ENCODE measurements at regions not wholly inside any gene's neighbourhood (a gene's known extent, or its start where the extent isn't known, plus 50 kb on each side); places are given as distances from the start of the nearest gene placed in this dataset.

DNA sequence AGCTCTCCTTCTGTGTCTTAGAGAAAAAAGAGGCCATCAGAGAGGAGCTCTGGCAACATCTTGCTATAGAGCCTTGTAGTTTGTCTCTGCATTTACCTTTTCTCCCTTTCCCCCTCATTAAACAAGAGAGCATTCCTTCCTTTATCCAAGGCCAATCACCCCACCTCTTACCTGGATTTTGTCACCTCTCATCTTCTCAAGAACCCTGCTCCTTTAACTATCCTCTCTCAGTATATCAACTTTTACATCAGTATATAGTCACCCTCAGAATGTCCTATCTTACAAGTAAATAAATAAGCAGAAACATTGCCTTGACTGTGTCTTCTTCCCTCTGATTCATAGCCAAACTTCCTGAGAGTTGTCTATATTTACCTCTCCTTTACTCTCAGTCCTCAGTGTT, 105.0 kb upstream of the SLC38A2 start:
- no peak overlapping the region for H2AFZ ChIP-seq (ENCODE audit: low read depth)
- H3K4me3 ChIP-seq (ENCODE audit: low read depth in 2 of 2, low read length in 1 of 2): no peak overlapping the region
- H3F3A ChIP-seq (replicated peaks; ENCODE audit: insufficient read depth): peaks cover 29% of the 10 kb centered on the region
- no peaks in the 10 kb centered on the region for H3K27me3 ChIP-seq (ENCODE audit: insufficient read depth)
- no peaks in the 10 kb centered on the region for H3K79me2 ChIP-seq (ENCODE audit: insufficient read depth)
- H3K9ac ChIP-seq: no peak overlapping the region
- no peak overlapping the region for H3K27ac ChIP-seq (ENCODE audit: low read depth in 2 of 2, low read length in 1 of 2)
- no peak for DNase-seq
- H4K20me1 ChIP-seq (ENCODE audit: insufficient read depth): no peaks in the 10 kb centered on the region
- ChIA-PET POLR2A (no interaction called here), CTCF (no interaction called here)
- peaks cover 12 to 19% of the 10 kb centered on the region in 2 experiments for H3K4me1 ChIP-seq (ENCODE audit: control insufficient read depth in 1 of 2, insufficient read depth in 2 of 2, low read depth in 1 of 2, low read length in 1 of 2)
- no peaks in the 10 kb centered on the region for H3K36me3 ChIP-seq (replicated peaks in 1 of 2; ENCODE audit: control insufficient read depth in 1 of 2, insufficient read depth in 2 of 2, low read length in 1 of 2)
- TF ChIP-seq GABPA (IDR thresholded peaks at IDR 0.05; ENCODE audit: low read depth) (no peak), MAX (IDR thresholded peaks at IDR 0.05; ENCODE audit: low read depth) (no peak), RCOR1 (IDR thresholded peaks at IDR 0.05; ENCODE audit: low read length) (no peak), MXI1 (IDR thresholded peaks at IDR 0.05; ENCODE audit: low read depth, low read length) (no peak), SMC3 (IDR thresholded peaks at IDR 0.05; ENCODE audit: low read depth, low read length) (no peak), JUND (IDR thresholded peaks at IDR 0.05) (no peak), MEF2A (IDR thresholded peaks at IDR 0.05; ENCODE audit: borderline replicate concordance, low read depth) (no peak), ELF1 (IDR thresholded peaks at IDR 0.05) (no peak)
- TF ChIP-seq, protein P1, sequence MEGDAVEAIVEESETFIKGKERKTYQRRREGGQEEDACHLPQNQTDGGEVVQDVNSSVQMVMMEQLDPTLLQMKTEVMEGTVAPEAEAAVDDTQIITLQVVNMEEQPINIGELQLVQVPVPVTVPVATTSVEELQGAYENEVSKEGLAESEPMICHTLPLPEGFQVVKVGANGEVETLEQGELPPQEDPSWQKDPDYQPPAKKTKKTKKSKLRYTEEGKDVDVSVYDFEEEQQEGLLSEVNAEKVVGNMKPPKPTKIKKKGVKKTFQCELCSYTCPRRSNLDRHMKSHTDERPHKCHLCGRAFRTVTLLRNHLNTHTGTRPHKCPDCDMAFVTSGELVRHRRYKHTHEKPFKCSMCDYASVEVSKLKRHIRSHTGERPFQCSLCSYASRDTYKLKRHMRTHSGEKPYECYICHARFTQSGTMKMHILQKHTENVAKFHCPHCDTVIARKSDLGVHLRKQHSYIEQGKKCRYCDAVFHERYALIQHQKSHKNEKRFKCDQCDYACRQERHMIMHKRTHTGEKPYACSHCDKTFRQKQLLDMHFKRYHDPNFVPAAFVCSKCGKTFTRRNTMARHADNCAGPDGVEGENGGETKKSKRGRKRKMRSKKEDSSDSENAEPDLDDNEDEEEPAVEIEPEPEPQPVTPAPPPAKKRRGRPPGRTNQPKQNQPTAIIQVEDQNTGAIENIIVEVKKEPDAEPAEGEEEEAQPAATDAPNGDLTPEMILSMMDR (IDR thresholded peaks at IDR 0.05): no peak
- H3K4me2 ChIP-seq: no peak overlapping the region
- no peaks in the 10 kb centered on the region for H3K9me2 ChIP-seq
- H3K9me3 ChIP-seq: no peaks in the 10 kb centered on the region

- CTCF ChIA-PET: no interaction called here
- Histone ChIP-seq H3K4me1 (ENCODE audit: control insufficient read depth in 1 of 2, insufficient read depth in 2 of 2, low read depth in 1 of 2, low read length in 1 of 2) (peaks cover 17 to 28% of the 10 kb centered on the region in 2 experiments), H3K79me2 (ENCODE audit: insufficient read depth) (no peaks in the 10 kb centered on the region; the same call in 1 of the 2 replicates), H3K9me2 (no peaks in the 10 kb centered on the region), H3K27ac (ENCODE audit: low read depth in 2 of 2, low read length in 1 of 2) (no peak overlapping the region), H3K9ac (no peak overlapping the region), H3K27me3 (ENCODE audit: insufficient read depth) (no peaks in the 10 kb centered on the region), H4K20me1 (ENCODE audit: insufficient read depth) (no peaks in the 10 kb centered on the region), H3K4me3 (ENCODE audit: low read depth in 2 of 2, low read length in 1 of 2) (no peak overlapping the region), H3K36me3 (replicated peaks in 1 of 2; ENCODE audit: control insufficient read depth in 1 of 2, insufficient read depth in 2 of 2, low read length in 1 of 2) (no peaks in the 10 kb centered on the region), H2AFZ (ENCODE audit: low read depth) (no peak overlapping the region), H3K4me2 (no peak overlapping the region), H3F3A (replicated peaks; ENCODE audit: insufficient read depth) (peaks cover 35% of the 10 kb centered on the region), H3K9me3 (no peaks in the 10 kb centered on the region)
- DNase-seq: no peak
- POLR2A ChIA-PET: no interaction called here
- WGBS (ENCODE audit: low lambda C conversion rate): 90% methylated on average over 3 of the region's 3 CpGs
- TF ChIP-seq USF2 (IDR thresholded peaks at IDR 0.05; ENCODE audit: borderline replicate concordance, low read depth, low read length) (no peak), POLR2AphosphoS5 (IDR thresholded peaks at IDR 0.05; ENCODE audit: low read depth, low read length) (no peak), FOXM1 (IDR thresholded peaks at IDR 0.05; ENCODE audit: low read depth) (no peak), RAD21 (IDR thresholded peaks at IDR 0.05; ENCODE audit: low read length) (no peak), RCOR1 (IDR thresholded peaks at IDR 0.05; ENCODE audit: low read length) (no peak), CHD2 (IDR thresholded peaks at IDR 0.05; ENCODE audit: low read length, partially characterized antibody) (no peak), REST (IDR thresholded peaks at IDR 0.05; ENCODE audit: low read depth, low read length) (no peak), EZH2phosphoT487 (IDR thresholded peaks at IDR 0.05; ENCODE audit: borderline replicate concordance, low read depth) (no peak), FOXJ3 (CRISPR knock-in tag; IDR thresholded peaks at IDR 0.05) (no peak), RXRA (IDR thresholded peaks at IDR 0.05; ENCODE audit: borderline replicate concordance, low read depth) (no peak), JUND (IDR thresholded peaks at IDR 0.05) (no peak), MXI1 (IDR thresholded peaks at IDR 0.05; ENCODE audit: low read depth, low read length) (no peak), FOSL2 (IDR thresholded peaks at IDR 0.05; ENCODE audit: borderline replicate concordance, low read depth) (no peak), MEF2A (IDR thresholded peaks at IDR 0.05; ENCODE audit: borderline replicate concordance, low read depth) (no peak)
- TF ChIP-seq, protein P2, sequence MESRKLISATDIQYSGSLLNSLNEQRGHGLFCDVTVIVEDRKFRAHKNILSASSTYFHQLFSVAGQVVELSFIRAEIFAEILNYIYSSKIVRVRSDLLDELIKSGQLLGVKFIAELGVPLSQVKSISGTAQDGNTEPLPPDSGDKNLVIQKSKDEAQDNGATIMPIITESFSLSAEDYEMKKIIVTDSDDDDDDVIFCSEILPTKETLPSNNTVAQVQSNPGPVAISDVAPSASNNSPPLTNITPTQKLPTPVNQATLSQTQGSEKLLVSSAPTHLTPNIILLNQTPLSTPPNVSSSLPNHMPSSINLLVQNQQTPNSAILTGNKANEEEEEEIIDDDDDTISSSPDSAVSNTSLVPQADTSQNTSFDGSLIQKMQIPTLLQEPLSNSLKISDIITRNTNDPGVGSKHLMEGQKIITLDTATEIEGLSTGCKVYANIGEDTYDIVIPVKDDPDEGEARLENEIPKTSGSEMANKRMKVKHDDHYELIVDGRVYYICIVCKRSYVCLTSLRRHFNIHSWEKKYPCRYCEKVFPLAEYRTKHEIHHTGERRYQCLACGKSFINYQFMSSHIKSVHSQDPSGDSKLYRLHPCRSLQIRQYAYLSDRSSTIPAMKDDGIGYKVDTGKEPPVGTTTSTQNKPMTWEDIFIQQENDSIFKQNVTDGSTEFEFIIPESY (IDR thresholded peaks at IDR 0.05; ENCODE audit: borderline replicate concordance, low read depth): no peak
These were observed 103.5 kb upstream of the SLC38A2 start for GRCh38 chr12:46475972-46476645.
